ENCODE measurements at regions not wholly inside any gene's neighbourhood (a gene's known extent, or its start where the extent isn't known, plus 50 kb on each side); places are given as distances from the start of the nearest gene placed in this dataset.

DNA sequence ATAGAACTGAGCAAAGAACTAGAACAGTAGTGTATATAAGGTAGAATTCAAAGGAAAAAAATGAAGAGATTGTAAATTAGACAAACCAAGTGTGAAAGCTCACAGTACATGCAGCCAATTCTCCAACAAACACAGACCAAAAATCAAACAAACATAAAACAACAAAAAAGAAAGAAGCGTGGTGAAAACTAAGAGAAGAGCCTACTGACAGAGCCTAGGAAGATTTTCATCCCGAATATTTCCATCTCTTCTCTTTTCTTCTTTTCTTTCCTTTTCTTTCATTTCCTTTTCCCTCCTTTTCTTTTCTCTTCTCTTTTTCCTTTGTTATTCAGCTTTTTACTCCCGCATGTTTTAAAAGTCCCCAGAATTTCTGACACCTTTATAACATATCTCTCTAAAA is 1103.6 kb downstream of the CDH8 start:
- TF ChIP-seq EP300 (IDR thresholded peaks at IDR 0.05), result no peak
- TF ChIP-seq, protein P1, sequence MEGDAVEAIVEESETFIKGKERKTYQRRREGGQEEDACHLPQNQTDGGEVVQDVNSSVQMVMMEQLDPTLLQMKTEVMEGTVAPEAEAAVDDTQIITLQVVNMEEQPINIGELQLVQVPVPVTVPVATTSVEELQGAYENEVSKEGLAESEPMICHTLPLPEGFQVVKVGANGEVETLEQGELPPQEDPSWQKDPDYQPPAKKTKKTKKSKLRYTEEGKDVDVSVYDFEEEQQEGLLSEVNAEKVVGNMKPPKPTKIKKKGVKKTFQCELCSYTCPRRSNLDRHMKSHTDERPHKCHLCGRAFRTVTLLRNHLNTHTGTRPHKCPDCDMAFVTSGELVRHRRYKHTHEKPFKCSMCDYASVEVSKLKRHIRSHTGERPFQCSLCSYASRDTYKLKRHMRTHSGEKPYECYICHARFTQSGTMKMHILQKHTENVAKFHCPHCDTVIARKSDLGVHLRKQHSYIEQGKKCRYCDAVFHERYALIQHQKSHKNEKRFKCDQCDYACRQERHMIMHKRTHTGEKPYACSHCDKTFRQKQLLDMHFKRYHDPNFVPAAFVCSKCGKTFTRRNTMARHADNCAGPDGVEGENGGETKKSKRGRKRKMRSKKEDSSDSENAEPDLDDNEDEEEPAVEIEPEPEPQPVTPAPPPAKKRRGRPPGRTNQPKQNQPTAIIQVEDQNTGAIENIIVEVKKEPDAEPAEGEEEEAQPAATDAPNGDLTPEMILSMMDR (IDR thresholded peaks at IDR 0.05), result no peak

Measured in stomach (tissue), 4 donors.